Stomach (tissue), 8 donors: ENCODE measurements at regions not wholly inside any gene's neighbourhood (a gene's known extent, or its start where the extent isn't known, plus 50 kb on each side); places are given as distances from the start of the nearest gene placed in this dataset.

Source experiments
- DNase-seq, 2 donors: peaks; one replicate each; pipeline versions ENCODE4 v3.0.0 to v3.0.0-alpha.2; 2013 to 2019
- H3K27ac ChIP-seq, 5 donors: fragments of 200-600 bp in 4 of 5; sonication (generic) in 4 of 5; one replicate each; pipeline ENCODE4 v1.5.1; 2013 to 2019; ENCODE audit warnings: mild to moderate bottlenecking in 1 of 5, moderate library complexity in 1 of 5
- H3K27me3 ChIP-seq, 3 donors: fragments of 200-600 bp; sonication (generic); one replicate each; pipeline ENCODE4 v1.5.1; 2017 to 2019; ENCODE audit warnings: mixed run types in 1 of 3
- H3K36me3 ChIP-seq, 4 donors: fragments of 200-600 bp; sonication (generic); 1 replicate in 3 of 4; 2 replicates in 1 of 4; pipeline ENCODE4 v1.5.1; 2016 to 2019
- H3K4me1 ChIP-seq, 4 donors: fragments of 200-600 bp; sonication (generic); one replicate each; pipeline ENCODE4 v1.5.1; 2016 to 2019
- H3K4me3 ChIP-seq, 4 donors: fragments of 200-600 bp; sonication (generic) in 3 of 4; one replicate each; pipeline ENCODE4 v1.5.1; 2016 to 2019; ENCODE audit warnings: mild to moderate bottlenecking in 1 of 4
- H3K9me3 ChIP-seq, 4 donors: fragments of 200-600 bp; sonication (generic); one replicate each; pipeline ENCODE4 v1.5.1; 2016 to 2019
- CTCF ChIP-seq, 7 experiments: fragments of 450-650 bp in 4 of 7; fragments of 200-600 bp in 3 of 7; sonication (generic) in 3 of 7; IDR thresholded peaks; one replicate each; pipeline ENCODE4 v1.5.1; 2016 to 2019; ENCODE audit warnings: antibody characterized with exemption in 7 of 7, control low read depth in 2 of 7, mild to moderate bottlenecking in 1 of 7
- EP300 ChIP-seq: sonication (generic); formaldehyde crosslinking; IDR thresholded peaks from one replicate; pipeline ENCODE4 v1.6.1; 2017; ENCODE audit warnings: antibody characterized with exemption
- POLR2A ChIP-seq, 4 donors: fragments of 450-650 bp; IDR thresholded peaks; one replicate each; pipeline ENCODE4 v1.6.1; 2016; ENCODE audit warnings: antibody characterized with exemption in 4 of 4, control low read depth in 2 of 4, mild to moderate bottlenecking in 1 of 4, moderate library complexity in 1 of 4
- POLR2AphosphoS5 ChIP-seq, 3 donors: sonication (generic); formaldehyde crosslinking; IDR thresholded peaks; one replicate each; pipeline ENCODE4 v1.6.1; 2016; ENCODE audit warnings: antibody characterized with exemption in 3 of 3
- WGBS, 5 donors: extraction: QIAGEN DNeasy Blood & Tissue Kit in 3 of 5; methylation state at CpG; one replicate each; pipeline versions ENCODE4 v1.1.5 to v1.1.7; 2013 to 2018; 5-methylcytosine and 5-hydroxymethylcytosine counted together
- intact Hi-C: fragments of 100-400 bp; cut with DNase I; formaldehyde crosslinking; loops from one replicate; pipeline ENCODE4 v1.15.1; 2023; ENCODE audit warnings: low total_unique reads
- donor health status: healthy with polysubstance abuse.
- donor health status: Bipolar disorder and iron deficiency.
- donor health status: healthy.

- no peak for TF ChIP-seq EP300
- no peak for TF ChIP-seq POLR2AphosphoS5 (IDR thresholded peaks at IDR 0.05)
- no peak for TF ChIP-seq CTCF (IDR thresholded peaks at IDR 0.05)
- TF ChIP-seq POLR2A (IDR thresholded peaks at IDR 0.05): no peak
- WGBS, 5 donors: 69 to 95% (median 90%) methylated on average over 1 of the region's 1 CpG
- DNase-seq: no peak
- Histone ChIP-seq H3K36me3 (no peaks in the 10 kb centered on the region), H3K4me1 (no peaks in the 10 kb centered on the region), H3K4me3 (no peak overlapping the region), H3K27ac (no peak overlapping the region), H3K27me3 (no peaks in the 10 kb centered on the region), H3K9me3 (peaks cover 0 to 5% (median 0%) of the 10 kb centered on the region in 4 donors)
- intact Hi-C loops: no loop called here
These were observed 1274.1 kb upstream of the NCAM2 start for GRCh38 chr21:19724081-19724480.

- WGBS, 5 donors: 13 to 17% (median 16%) methylated on average over 2 of the region's 2 CpGs
- Histone ChIP-seq H3K4me3 (no peak overlapping the region), H3K4me1 (no peaks in the 10 kb centered on the region), H3K9me3 (no peaks in the 10 kb centered on the region), H3K27ac (no peak overlapping the region), H3K36me3 (no peaks in the 10 kb centered on the region), H3K27me3 (no peaks in the 10 kb centered on the region)
- TF ChIP-seq POLR2A (IDR thresholded peaks at IDR 0.05): no peak
- TF ChIP-seq EP300: no peak
- TF ChIP-seq CTCF (IDR thresholded peaks at IDR 0.05): no peak
- no peak for TF ChIP-seq POLR2AphosphoS5 (IDR thresholded peaks at IDR 0.05)
- peak in 1 of 2 donors; percentile 8 for DNase-seq
- intact Hi-C loops: no loop called here
These were observed 1267.0 kb upstream of the NCAM2 start for GRCh38 chr21:19731251-19731650.

GRCh38 chr21:19759836-19760235 is 1238.4 kb upstream of the NCAM2 start:
- 91 to 95% (median 95%) methylated on average over 19 of the region's 19 CpGs for WGBS, 5 donors
- intact Hi-C loops: no loop called here
- H3K4me3 ChIP-seq: no peak overlapping the region

GRCh38 chr21:19767546-19767945 is 1230.7 kb upstream of the NCAM2 start:
- 18 to 32% (median 20%) methylated on average over 1 of the region's 1 CpG for WGBS, 5 donors
- Histone ChIP-seq H3K9me3 (no peaks in the 10 kb centered on the region), H3K4me1 (no peaks in the 10 kb centered on the region), H3K36me3 (no peaks in the 10 kb centered on the region), H3K27ac (no peak overlapping the region), H3K27me3 (no peaks in the 10 kb centered on the region), H3K4me3 (no peak overlapping the region)
- intact Hi-C loops: no loop called here
- DNase-seq: no peak
- no peak for TF ChIP-seq POLR2A (IDR thresholded peaks at IDR 0.05)
- no peak for TF ChIP-seq CTCF (IDR thresholded peaks at IDR 0.05)
- TF ChIP-seq EP300: no peak
- TF ChIP-seq POLR2AphosphoS5 (IDR thresholded peaks at IDR 0.05): no peak

More at GRCh38 chr21:19759836-19760235, 1238.4 kb upstream of the NCAM2 start:
- no peaks in the 10 kb centered on the region for H3K36me3 ChIP-seq
- DNase-seq: no peak
- H3K9me3 ChIP-seq: no peaks in the 10 kb centered on the region
- TF ChIP-seq CTCF (IDR thresholded peaks at IDR 0.05): no peak
- no peak for TF ChIP-seq POLR2A (IDR thresholded peaks at IDR 0.05)
- no peak for TF ChIP-seq POLR2AphosphoS5 (IDR thresholded peaks at IDR 0.05)
- TF ChIP-seq EP300: no peak
- H3K4me1 ChIP-seq: no peaks in the 10 kb centered on the region
- H3K27ac ChIP-seq: no peak overlapping the region
- H3K27me3 ChIP-seq: no peaks in the 10 kb centered on the region
